ENCODE measurements at regions not wholly inside any gene's neighbourhood (a gene's known extent, or its start where the extent isn't known, plus 50 kb on each side); places are given as distances from the start of the nearest gene placed in this dataset.
"Not testable (repeated sequence)": the region's sequence is repeated elsewhere in the genome, so short reads cannot be mapped to it uniquely, and the experiment has no call there.

- Histone ChIP-seq H3K27ac (ENCODE audit: low read length) (peak overlapping the region; percentile 44; the same call in 1 of the 2 replicates), H3K4me3 (ENCODE audit: low read depth in 1 of 2, low read length in 2 of 2) (no peak overlapping the region), H3K9ac (ENCODE audit: low read depth, low read length) (no peak overlapping the region), H2AFZ (ENCODE audit: low read depth, low read length) (no peak overlapping the region), H3K36me3 (ENCODE audit: insufficient read depth, low read length) (no peaks in the 10 kb centered on the region), H3K79me2 (ENCODE audit: insufficient read depth, low read length) (no peaks in the 10 kb centered on the region), H3K4me1 (ENCODE audit: insufficient read depth, low read length) (peaks cover 11% of the 10 kb centered on the region; the same call in 1 of the 2 replicates), H3K9me3 (ENCODE audit: insufficient read depth, low read length, severe bottlenecking) (no peaks in the 10 kb centered on the region), H3K27me3 (ENCODE audit: insufficient read depth, low read length, poor library complexity) (no peaks in the 10 kb centered on the region), H4K20me1 (ENCODE audit: insufficient read depth, low read length) (no peaks in the 10 kb centered on the region; the same call in 1 of the 2 replicates), H3K4me2 (ENCODE audit: insufficient read depth, low read length) (no peak overlapping the region)
- DNase-seq (no peak), ATAC-seq (ENCODE audit: insufficient read depth, low read depth) (peak; percentile 48; the same call in 2 of the 3 replicates)
- TF ChIP-seq EZH2 (IDR thresholded peaks at IDR 0.05; ENCODE audit: borderline replicate concordance, low read depth, low read length, severe bottlenecking), result no peak
- no peak for TF ChIP-seq CTCF (IDR thresholded peaks at IDR 0.05; ENCODE audit: borderline replicate concordance, extremely low read depth, low read length, poor library complexity, severe bottlenecking)
These were observed 91.3 kb downstream of the PLXNA1 start for GRCh38 chr3:127073941-127074820.

DNA sequence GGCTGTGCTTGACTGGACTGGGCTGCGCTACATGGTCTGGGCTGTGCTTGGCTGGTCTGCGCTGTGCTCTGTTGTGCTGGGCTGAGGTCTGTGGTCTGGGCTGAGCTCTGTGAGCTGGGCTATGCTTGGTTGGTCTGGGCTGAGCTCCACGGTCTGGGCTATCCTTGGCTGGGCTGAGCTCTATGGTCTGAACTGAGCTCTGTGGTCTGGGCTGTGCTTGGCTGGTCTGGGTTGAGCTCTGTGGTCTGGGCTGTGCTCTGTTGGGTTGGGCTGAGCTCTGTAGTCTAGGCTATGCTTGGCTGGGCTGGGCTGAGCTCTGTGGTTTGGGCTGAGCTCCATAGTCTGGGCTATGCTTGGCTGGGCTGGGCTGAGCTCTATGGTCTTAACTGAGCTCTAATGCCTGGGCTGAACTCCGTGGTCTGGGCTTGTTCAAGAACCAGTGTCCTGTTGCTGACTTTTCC is 92.0 kb downstream of the PLXNA1 start:
- Histone ChIP-seq H3K36me3 (ENCODE audit: insufficient read depth, low read length) (no peaks in the 10 kb centered on the region), H3K4me1 (ENCODE audit: insufficient read depth, low read length) (peaks cover 11% of the 10 kb centered on the region; the same call in 1 of the 2 replicates), H3K27me3 (ENCODE audit: insufficient read depth, low read length, poor library complexity) (no peaks in the 10 kb centered on the region), H3K4me2 (ENCODE audit: insufficient read depth, low read length) (no peak overlapping the region), H3K9me3 (ENCODE audit: insufficient read depth, low read length, severe bottlenecking) (no peaks in the 10 kb centered on the region), H2AFZ (ENCODE audit: low read depth, low read length) (no peak overlapping the region), H3K9ac (ENCODE audit: low read depth, low read length) (no peak overlapping the region), H4K20me1 (ENCODE audit: insufficient read depth, low read length) (no peaks in the 10 kb centered on the region; the same call in 1 of the 2 replicates), H3K79me2 (ENCODE audit: insufficient read depth, low read length) (no peaks in the 10 kb centered on the region), H3K4me3 (ENCODE audit: low read depth in 1 of 2, low read length in 2 of 2) (no peak overlapping the region), H3K27ac (ENCODE audit: low read length) (peak overlapping the region; percentile 44; the same call in 1 of the 2 replicates)
- ATAC-seq (ENCODE audit: insufficient read depth, low read depth), result peak; percentile 83
- TF ChIP-seq EZH2 (IDR thresholded peaks at IDR 0.05; ENCODE audit: borderline replicate concordance, low read depth, low read length, severe bottlenecking), result no peak
- TF ChIP-seq CTCF (IDR thresholded peaks at IDR 0.05; ENCODE audit: borderline replicate concordance, extremely low read depth, low read length, poor library complexity, severe bottlenecking), result no peak
- DNase-seq, result peak; percentile 32

GRCh38 chr3:127076166-127076992 is 93.5 kb downstream of the PLXNA1 start:
- not testable (repeated sequence) for DNase-seq; H3K79me2 ChIP-seq (ENCODE audit: insufficient read depth, low read length); H3K36me3 ChIP-seq (ENCODE audit: insufficient read depth, low read length); H2AFZ ChIP-seq (ENCODE audit: low read depth, low read length); H3K4me2 ChIP-seq (ENCODE audit: insufficient read depth, low read length); H3K27ac ChIP-seq (ENCODE audit: low read length); H3K27me3 ChIP-seq (ENCODE audit: insufficient read depth, low read length, poor library complexity); ATAC-seq (ENCODE audit: insufficient read depth, low read depth); H3K4me3 ChIP-seq (ENCODE audit: low read depth in 1 of 2, low read length in 2 of 2); H4K20me1 ChIP-seq (ENCODE audit: insufficient read depth, low read length); H3K9ac ChIP-seq (ENCODE audit: low read depth, low read length); H3K9me3 ChIP-seq (ENCODE audit: insufficient read depth, low read length, severe bottlenecking)
- H3K4me1 ChIP-seq (ENCODE audit: insufficient read depth, low read length), result peaks cover 11% of the 10 kb centered on the region; the same call in 1 of the 2 replicates
